PC-9 (cell line): ENCODE measurements at regions not wholly inside any gene's neighbourhood (a gene's known extent, or its start where the extent isn't known, plus 50 kb on each side); places are given as distances from the start of the nearest gene placed in this dataset.
"Not testable (repeated sequence)": the region's sequence is repeated elsewhere in the genome, so short reads cannot be mapped to it uniquely, and the experiment has no call there.

Experiments used
- BruUV-seq: library from RNA; stranded (reverse); fragments of 400-500 nt; replicated peaks from 2 replicates; lab custom pipeline; 2021; lab: Mats Ljungman, UMichigan
- CTCF ChIA-PET: fragments of 300-600 bp; sonication (Branson Sonifier 250); formaldehyde crosslinking; loops from one replicate; lab custom pipeline; 2022; ENCODE audit warnings: antibody characterized with exemption; lab: Charles Lee
- POLR2A ChIA-PET: fragments of 300-600 bp; sonication (Branson Sonifier 250); formaldehyde crosslinking; loops from one replicate; lab custom pipeline; 2022; ENCODE audit warnings: antibody characterized with exemption; ENCODE audit not compliant: unreplicated experiment; lab: Charles Lee
- DNase-seq, 2 experiments: peaks; one replicate each; pipeline versions ENCODE4 v3.0.0 to v3.0.0-alpha.2; 2015 to 2022; ENCODE audit warnings: mixed read lengths in 1 of 2
- H2AFZ ChIP-seq: fragments of 200-600 bp; sonication (generic); 2 replicates; pipeline ENCODE4 v1.8.1; 2017; ENCODE audit warnings: antibody characterized with exemption
- H3F3A ChIP-seq: fragments of 200-600 bp; sonication (generic); 2 replicates; pipeline ENCODE4 v1.8.1; 2017; ENCODE audit warnings: antibody characterized with exemption, mild to moderate bottlenecking, low read depth; ENCODE audit not compliant: insufficient read depth
- H3K27ac ChIP-seq: fragments of 200-600 bp; sonication (generic); 2 replicates; pipeline ENCODE4 v1.6.1; 2016; ENCODE audit warnings: mixed run types
- H3K27me3 ChIP-seq: fragments of 200-600 bp; sonication (generic); 2 replicates; pipeline ENCODE4 v1.6.1; 2016; ENCODE audit warnings: low read depth, mixed run types; ENCODE audit not compliant: insufficient read depth
- H3K36me3 ChIP-seq: fragments of 200-600 bp; sonication (generic); 2 replicates; pipeline ENCODE4 v1.6.1; 2016; ENCODE audit warnings: low read depth, mixed run types
- H3K4me1 ChIP-seq: fragments of 200-600 bp; sonication (generic); replicated peaks from 2 replicates; pipeline ENCODE4 v1.6.1; 2016; ENCODE audit warnings: mixed run types; ENCODE audit not compliant: insufficient read depth
- H3K4me2 ChIP-seq: fragments of 200-600 bp; sonication (generic); 2 replicates; pipeline ENCODE4 v1.6.1; 2017; ENCODE audit warnings: mixed run types
- H3K4me3 ChIP-seq: fragments of 200-600 bp; sonication (generic); 2 replicates; pipeline ENCODE4 v1.6.1; 2016; ENCODE audit warnings: mixed run types
- H3K79me2 ChIP-seq: fragments of 200-600 bp; sonication (generic); 2 replicates; pipeline ENCODE4 v1.6.1; 2017; ENCODE audit warnings: low read depth, mixed run types
- H3K9me2 ChIP-seq: fragments of 200-600 bp; sonication (generic); 2 replicates; pipeline ENCODE4 v1.8.1; 2017; ENCODE audit warnings: mild to moderate bottlenecking; ENCODE audit not compliant: insufficient read depth
- H3K9me3 ChIP-seq: fragments of 200-600 bp; sonication (generic); 2 replicates; pipeline ENCODE4 v1.8.1; 2016; ENCODE audit warnings: low read depth; ENCODE audit not compliant: insufficient read depth
- H4K20me1 ChIP-seq: fragments of 200-600 bp; sonication (generic); 2 replicates; pipeline ENCODE4 v1.8.1; 2017; ENCODE audit not compliant: insufficient read depth
- CTCF ChIP-seq: fragments of 200-600 bp; sonication (generic); conservative IDR thresholded peaks from 2 replicates; pipeline ENCODE4 v1.6.1; 2017; ENCODE audit warnings: mixed run types, antibody characterized with exemption, mild to moderate bottlenecking, moderate library complexity
- EZH2 ChIP-seq: fragments of 200-600 bp; sonication (generic); IDR thresholded peaks from 2 replicates; pipeline ENCODE4 v1.8.0; 2017; ENCODE audit warnings: antibody characterized with exemption, low read depth
- intact Hi-C: fragments of 100-400 bp; cut with micrococcal nuclease; formaldehyde crosslinking; loops from one replicate; pipeline ENCODE4 v1.10.0; 2022; ENCODE audit not compliant: unreplicated experiment

- TF ChIP-seq CTCF (no peak), EZH2 (no peak)
- intact Hi-C loops = no loop called here
- Histone ChIP-seq H3K4me2 (no peak overlapping the region), H2AFZ (no peak overlapping the region), H3K4me1 (no peaks in the 10 kb centered on the region), H3F3A (no peaks in the 10 kb centered on the region), H3K4me3 (no peak overlapping the region), H3K27me3 (no peaks in the 10 kb centered on the region), H3K36me3 (no peaks in the 10 kb centered on the region), H3K79me2 (no peaks in the 10 kb centered on the region), H4K20me1 (no peaks in the 10 kb centered on the region), H3K27ac (no peak overlapping the region), H3K9me2 (no peaks in the 10 kb centered on the region), H3K9me3 (no peaks in the 10 kb centered on the region)
- CTCF ChIA-PET = no interaction called here
- no peak for DNase-seq
- POLR2A ChIA-PET = no interaction called here
- BruUV-seq = no TSS peak
These were observed 54.3 kb upstream of the CIT start for GRCh38 chr12:119931402-119931801.

GRCh38 chr12:119932921-119933320 is 55.8 kb upstream of the CIT start:
- no TSS peak for BruUV-seq
- intact Hi-C loops = no loop called here
- POLR2A ChIA-PET = no interaction called here

GRCh38 chr12:119934780-119935179 is 54.3 kb upstream of the BICDL1 start:
- H3K36me3 ChIP-seq, H3K79me2 ChIP-seq, intact Hi-C loops, CTCF ChIA-PET, H3F3A ChIP-seq, H3K4me1 ChIP-seq, H3K4me2 ChIP-seq, H3K9me2 ChIP-seq, H3K4me3 ChIP-seq, H3K27ac ChIP-seq, H4K20me1 ChIP-seq, DNase-seq, H3K9me3 ChIP-seq, H3K27me3 ChIP-seq, H2AFZ ChIP-seq, BruUV-seq: not testable (repeated sequence)
- POLR2A ChIA-PET = interaction anchor here (0.6 kb wide), 1 partner anchor 358 kb away, joined by 4 read pairs; the partner anchor contains the start of gene RNU4-1

More at GRCh38 chr12:119932921-119933320, 55.8 kb upstream of the CIT start:
- no peaks in the 10 kb centered on the region for H3K36me3 ChIP-seq
- H3K27me3 ChIP-seq = no peaks in the 10 kb centered on the region
- no peak for DNase-seq
- H3K79me2 ChIP-seq = no peaks in the 10 kb centered on the region
- CTCF ChIA-PET = no interaction called here
- H3K27ac ChIP-seq = no peak overlapping the region
- TF ChIP-seq EZH2 (no peak), CTCF (no peak)
- H3K4me2 ChIP-seq = no peak overlapping the region
- no peak overlapping the region for H3K4me3 ChIP-seq
- no peaks in the 10 kb centered on the region for H3K9me2 ChIP-seq
- H3K4me1 ChIP-seq = no peaks in the 10 kb centered on the region
- no peaks in the 10 kb centered on the region for H3K9me3 ChIP-seq
- H3F3A ChIP-seq = no peaks in the 10 kb centered on the region
- no peaks in the 10 kb centered on the region for H4K20me1 ChIP-seq
- no peak overlapping the region for H2AFZ ChIP-seq

- Histone ChIP-seq H3F3A (peaks cover 11% of the 10 kb centered on the region; the same call in 1 of the 2 replicates), H3K27ac (no peak overlapping the region), H4K20me1 (no peaks in the 10 kb centered on the region), H3K79me2 (no peaks in the 10 kb centered on the region), H3K4me3 (no peak overlapping the region), H3K9me2 (no peaks in the 10 kb centered on the region), H3K9me3 (no peaks in the 10 kb centered on the region), H3K27me3 (no peaks in the 10 kb centered on the region), H3K4me2 (no peak overlapping the region), H3K36me3 (no peaks in the 10 kb centered on the region), H2AFZ (no peak overlapping the region), H3K4me1 (peaks cover 7% of the 10 kb centered on the region)
- intact Hi-C loops = no loop called here
- BruUV-seq = no TSS peak
- ChIA-PET CTCF (no interaction called here), POLR2A (no interaction called here)
- DNase-seq = no peak
- TF ChIP-seq CTCF = no peak
- TF ChIP-seq EZH2 = no peak
These were observed 52.2 kb upstream of the BICDL1 start for GRCh38 chr12:119936705-119937311.
